Fibroblast of lung (primary cell): ENCODE measurements at regions not wholly inside any gene's neighbourhood (a gene's known extent, or its start where the extent isn't known, plus 50 kb on each side); places are given as distances from the start of the nearest gene placed in this dataset.
A peak's percentile ranks its signal among the peaks of the same experiment; 100 is the strongest.

Source experiments
- DNase-seq, 2 donors: peaks; one replicate each; pipeline versions ENCODE4 v3.0.0 to v3.0.0-alpha.2; 2010; ENCODE audit warnings: low read depth in 2 of 2
- H2AFZ ChIP-seq: 2 replicates; pipeline ENCODE4 v1.5.1; 2012; ENCODE audit warnings: low read length, control low read depth, inconsistent platforms
- H3K27ac ChIP-seq: 2 replicates; pipeline ENCODE4 v1.5.1; 2011; ENCODE audit warnings: low read length, control low read depth; ENCODE audit not compliant: insufficient read depth
- H3K27me3 ChIP-seq: 2 replicates; pipeline ENCODE4 v1.5.1; 2011; ENCODE audit warnings: mild to moderate bottlenecking, low read length; ENCODE audit not compliant: control insufficient read depth, insufficient read depth
- H3K36me3 ChIP-seq: 2 replicates; pipeline ENCODE4 v1.5.1; 2011; ENCODE audit warnings: low read length; ENCODE audit not compliant: control insufficient read depth, insufficient read depth
- H3K4me1 ChIP-seq: 2 replicates; pipeline ENCODE4 v1.5.1; 2011; ENCODE audit warnings: low read length; ENCODE audit not compliant: control insufficient read depth, insufficient read depth; ENCODE audit errors: extremely low read depth
- H3K4me2 ChIP-seq: 2 replicates; pipeline ENCODE4 v1.5.1; 2011; ENCODE audit warnings: low read length, control low read depth; ENCODE audit not compliant: insufficient read depth; ENCODE audit errors: extremely low read depth
- H3K4me3 ChIP-seq, 4 experiments: fragments of 200-600 bp in 1 of 4; sonication (generic) in 1 of 4; replicated peaks in 1 of 4; 2 replicates each; pipeline ENCODE4 v1.5.1; 2011 to 2016; ENCODE audit warnings: low read length in 4 of 4, low read depth in 3 of 4, mild to moderate bottlenecking in 3 of 4, control low read depth in 2 of 4, inconsistent platforms in 1 of 4, mixed read lengths in 1 of 4; ENCODE audit not compliant: insufficient read depth in 1 of 4; ENCODE audit errors: control extremely low read depth in 1 of 4
- H3K79me2 ChIP-seq: 2 replicates; pipeline ENCODE4 v1.5.1; 2012; ENCODE audit warnings: mild to moderate bottlenecking, low read length, inconsistent platforms; ENCODE audit not compliant: control insufficient read depth, insufficient read depth
- H3K9ac ChIP-seq: 2 replicates; pipeline ENCODE4 v1.5.1; 2011; ENCODE audit warnings: mild to moderate bottlenecking, low read length, control low read depth; ENCODE audit not compliant: insufficient read depth
- H3K9me3 ChIP-seq: 2 replicates; pipeline ENCODE4 v1.5.1; 2012; ENCODE audit warnings: low read depth, low read length; ENCODE audit not compliant: control insufficient read depth, insufficient read depth
- H4K20me1 ChIP-seq: 2 replicates; pipeline ENCODE4 v1.5.1; 2011; ENCODE audit warnings: low read length; ENCODE audit not compliant: control insufficient read depth, insufficient read depth; ENCODE audit errors: extremely low read depth
- CTCF ChIP-seq, 2 donors: IDR thresholded peaks in 1 of 2; conservative IDR thresholded peaks in 1 of 2; 1 replicate in 1 of 2; 2 replicates in 1 of 2; pipeline ENCODE4 v1.5.1; 2011 to 2012; ENCODE audit warnings: low read length in 2 of 2, control low read depth in 1 of 2, inconsistent platforms in 1 of 2, low read depth in 1 of 2, mild to moderate bottlenecking in 1 of 2
- EZH2 ChIP-seq: IDR thresholded peaks from 2 replicates; pipeline ENCODE4 v1.5.1; 2012; ENCODE audit warnings: low read length, control low read depth, mild to moderate bottlenecking; ENCODE audit errors: missing control alignments

- Histone ChIP-seq H3K9me3 (no peaks in the 10 kb centered on the region), H3K4me3 (no peak overlapping the region), H3K4me2 (peak overlapping the region; percentile 5), H3K79me2 (no peaks in the 10 kb centered on the region), H3K36me3 (no peaks in the 10 kb centered on the region), H3K27ac (peak overlapping the region; percentile 49), H4K20me1 (no peaks in the 10 kb centered on the region), H3K9ac (no peak overlapping the region), H2AFZ (peak overlapping the region; percentile 12), H3K4me1 (peaks cover 4% of the 10 kb centered on the region), H3K27me3 (no peaks in the 10 kb centered on the region)
- DNase-seq, result peak; percentile 89 to 93
- TF ChIP-seq EZH2, result no peak
These were observed 102.0 kb upstream of the LEF1 start for GRCh38 chr4:108270466-108271450.

GRCh38 chr4:108264693-108265092 lies 96.0 kb upstream of the LEF1 start:
- H3K79me2 ChIP-seq, result no peaks in the 10 kb centered on the region
- H3K4me3 ChIP-seq, result no peak overlapping the region
- H3K27ac ChIP-seq, result no peak overlapping the region
- H3K4me2 ChIP-seq, result no peak overlapping the region
- no peaks in the 10 kb centered on the region for H3K36me3 ChIP-seq
- TF ChIP-seq EZH2 (no peak), CTCF (conservative IDR thresholded peaks at IDR 0.05 in 1 of 2, IDR thresholded peaks at IDR 0.05 in 1 of 2; ENCODE audit: low read depth in 1 of 2, low read length in 2 of 2) (no peak)
- H3K4me1 ChIP-seq, result no peaks in the 10 kb centered on the region
- H3K9ac ChIP-seq, result no peak overlapping the region
- H3K27me3 ChIP-seq, result no peaks in the 10 kb centered on the region
- no peaks in the 10 kb centered on the region for H3K9me3 ChIP-seq
- H2AFZ ChIP-seq, result no peak overlapping the region
- DNase-seq, result no peak
- no peaks in the 10 kb centered on the region for H4K20me1 ChIP-seq

GRCh38 chr4:108263057-108263456 lies 94.3 kb upstream of the LEF1 start:
- H3K4me3 ChIP-seq, result no peak overlapping the region
- H3K27ac ChIP-seq, result no peak overlapping the region
- H3K9me3 ChIP-seq, result no peaks in the 10 kb centered on the region
- no peaks in the 10 kb centered on the region for H3K27me3 ChIP-seq
- DNase-seq, result no peak
- no peaks in the 10 kb centered on the region for H3K4me1 ChIP-seq
- TF ChIP-seq EZH2 (no peak), CTCF (conservative IDR thresholded peaks at IDR 0.05 in 1 of 2, IDR thresholded peaks at IDR 0.05 in 1 of 2; ENCODE audit: low read depth in 1 of 2, low read length in 2 of 2) (no peak)
- H3K36me3 ChIP-seq, result no peaks in the 10 kb centered on the region
- no peak overlapping the region for H3K4me2 ChIP-seq
- no peak overlapping the region for H3K9ac ChIP-seq
- H3K79me2 ChIP-seq, result no peaks in the 10 kb centered on the region
- no peak overlapping the region for H2AFZ ChIP-seq
- no peaks in the 10 kb centered on the region for H4K20me1 ChIP-seq
